ENCODE measurements at regions not wholly inside any gene's neighbourhood (a gene's known extent, or its start where the extent isn't known, plus 50 kb on each side); places are given as distances from the start of the nearest gene placed in this dataset.

GRCh38 chr16:63457869-63458268 lies 1421.6 kb upstream of the CDH8 start:
- Histone ChIP-seq H3K9me3 (ENCODE audit: low read length) (no peaks in the 10 kb centered on the region), H2AFZ (ENCODE audit: low read depth, low read length) (no peak overlapping the region), H3F3A (ENCODE audit: insufficient read depth, low read length, poor library complexity, severe bottlenecking) (no peaks in the 10 kb centered on the region), H4K20me1 (ENCODE audit: insufficient read depth) (no peaks in the 10 kb centered on the region), H3K9me2 (ENCODE audit: insufficient read depth, low read length) (no peaks in the 10 kb centered on the region), H3K27ac (ENCODE audit: low read length) (no peak overlapping the region), H3K4me2 (ENCODE audit: low read length) (no peak overlapping the region), H3K79me2 (replicated peaks; ENCODE audit: insufficient read depth, low read length) (no peaks in the 10 kb centered on the region), H3K27me3 (ENCODE audit: insufficient read depth, low read depth, low read length) (no peaks in the 10 kb centered on the region), H3K9ac (ENCODE audit: low read length) (no peak overlapping the region), H3K4me3 (ENCODE audit: low read length) (no peak overlapping the region), H3K36me3 (ENCODE audit: insufficient read depth, low read length) (no peaks in the 10 kb centered on the region)
- no peak for TF ChIP-seq CTCF (IDR thresholded peaks at IDR 0.05; ENCODE audit: poor library complexity, severe bottlenecking)
- TF ChIP-seq SMC3 (conservative IDR thresholded peaks at IDR 0.05; ENCODE audit: poor library complexity) = no peak
- TF ChIP-seq EP300 (conservative IDR thresholded peaks at IDR 0.05; ENCODE audit: poor library complexity, severe bottlenecking) = no peak
- TF ChIP-seq REST (IDR thresholded peaks at IDR 0.05; ENCODE audit: borderline replicate concordance) = no peak
- no peak for TF ChIP-seq POLR2AphosphoS5 (IDR thresholded peaks at IDR 0.05)
- no peak for TF ChIP-seq EZH2 (IDR thresholded peaks at IDR 0.05; ENCODE audit: borderline replicate concordance, insufficient read depth, low read length, poor library complexity, severe bottlenecking)
- TF ChIP-seq MXI1 (conservative IDR thresholded peaks at IDR 0.05; ENCODE audit: poor library complexity, severe bottlenecking) = no peak
- TF ChIP-seq RAD21 (conservative IDR thresholded peaks at IDR 0.05) = no peak
- TF ChIP-seq TAF1 (IDR thresholded peaks at IDR 0.05; ENCODE audit: low read depth) = no peak

- Histone ChIP-seq H3K79me2 (replicated peaks; ENCODE audit: insufficient read depth, low read length) (no peaks in the 10 kb centered on the region), H3K27ac (ENCODE audit: low read length) (no peak overlapping the region), H3K4me3 (ENCODE audit: low read length) (no peak overlapping the region), H3F3A (ENCODE audit: insufficient read depth, low read length, poor library complexity, severe bottlenecking) (no peaks in the 10 kb centered on the region), H3K9ac (ENCODE audit: low read length) (no peak overlapping the region), H3K9me3 (ENCODE audit: low read length) (no peaks in the 10 kb centered on the region), H3K9me2 (ENCODE audit: insufficient read depth, low read length) (no peaks in the 10 kb centered on the region), H4K20me1 (ENCODE audit: insufficient read depth) (no peaks in the 10 kb centered on the region), H2AFZ (ENCODE audit: low read depth, low read length) (no peak overlapping the region), H3K36me3 (ENCODE audit: insufficient read depth, low read length) (no peaks in the 10 kb centered on the region), H3K27me3 (ENCODE audit: insufficient read depth, low read depth, low read length) (no peaks in the 10 kb centered on the region), H3K4me2 (ENCODE audit: low read length) (no peak overlapping the region)
- no peak for TF ChIP-seq RAD21 (conservative IDR thresholded peaks at IDR 0.05)
- no peak for TF ChIP-seq EZH2 (IDR thresholded peaks at IDR 0.05; ENCODE audit: borderline replicate concordance, insufficient read depth, low read length, poor library complexity, severe bottlenecking)
- TF ChIP-seq EP300 (conservative IDR thresholded peaks at IDR 0.05; ENCODE audit: poor library complexity, severe bottlenecking) = no peak
- TF ChIP-seq MXI1 (conservative IDR thresholded peaks at IDR 0.05; ENCODE audit: poor library complexity, severe bottlenecking) = no peak
- no peak for TF ChIP-seq REST (IDR thresholded peaks at IDR 0.05; ENCODE audit: borderline replicate concordance)
- no peak for TF ChIP-seq CTCF (IDR thresholded peaks at IDR 0.05; ENCODE audit: poor library complexity, severe bottlenecking)
- no peak for TF ChIP-seq TAF1 (IDR thresholded peaks at IDR 0.05; ENCODE audit: low read depth)
- TF ChIP-seq POLR2AphosphoS5 (IDR thresholded peaks at IDR 0.05) = no peak
- TF ChIP-seq SMC3 (conservative IDR thresholded peaks at IDR 0.05; ENCODE audit: poor library complexity) = no peak
These were observed 1417.0 kb upstream of the CDH8 start for GRCh38 chr16:63453261-63453660.
